ENCODE measurements at regions not wholly inside any gene's neighbourhood (a gene's known extent, or its start where the extent isn't known, plus 50 kb on each side); places are given as distances from the start of the nearest gene placed in this dataset.

DNA sequence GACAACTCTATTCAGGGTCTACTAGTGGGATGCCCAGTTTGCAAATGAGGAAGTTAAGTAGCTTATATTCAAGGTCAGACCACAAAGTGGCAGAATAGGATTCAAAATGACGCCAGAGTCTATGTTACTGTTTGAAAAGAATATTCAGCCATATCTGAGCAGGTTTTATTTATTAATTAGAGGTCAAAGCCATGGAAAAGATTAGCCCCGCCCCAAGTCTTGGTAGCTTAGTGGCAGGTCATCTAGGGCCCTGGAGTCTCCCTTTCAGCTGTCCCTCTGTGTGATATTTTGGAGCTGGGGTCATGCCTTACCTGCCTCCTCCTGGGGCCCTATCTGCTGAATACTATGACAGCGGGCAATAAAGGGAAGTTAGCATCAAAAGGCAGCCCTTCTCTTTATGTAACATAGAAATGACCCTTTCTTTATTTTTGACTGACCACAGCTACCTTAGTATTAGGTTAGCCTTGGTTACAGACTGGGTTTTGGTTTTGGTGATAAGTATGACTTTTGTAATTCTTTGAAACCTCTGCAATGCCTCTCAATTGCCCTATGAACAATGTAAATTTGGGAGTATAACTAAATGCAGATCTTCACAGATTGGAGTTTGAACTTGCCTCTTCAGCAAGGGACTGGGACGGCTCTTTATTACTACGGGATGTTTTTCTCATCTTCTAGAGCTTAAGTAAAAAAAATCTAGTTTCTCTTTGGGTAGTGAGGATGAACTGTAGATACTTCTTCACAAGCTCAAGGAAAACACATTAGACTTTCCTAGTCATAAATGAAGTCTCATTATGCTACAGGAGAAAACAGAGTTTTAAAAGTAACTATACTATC lies 153.0 kb upstream of the ITGA4 start:
- no peak for TF ChIP-seq POLR2A (IDR thresholded peaks at IDR 0.05; ENCODE audit: low read depth)
- no peak for TF ChIP-seq POLR2AphosphoS5 (IDR thresholded peaks at IDR 0.05)

Measured in esophagus muscularis mucosa (tissue), 2 donors.